ENCODE measurements at regions not wholly inside any gene's neighbourhood (a gene's known extent, or its start where the extent isn't known, plus 50 kb on each side); places are given as distances from the start of the nearest gene placed in this dataset.
"Not testable (repeated sequence)": the region's sequence is repeated elsewhere in the genome, so short reads cannot be mapped to it uniquely, and the experiment has no call there.

- DNase-seq (ENCODE audit: low read depth, low spot score): no peak
These were observed 90.8 kb upstream of the USP29 start for GRCh38 chr19:57028804-57029525.

DNA sequence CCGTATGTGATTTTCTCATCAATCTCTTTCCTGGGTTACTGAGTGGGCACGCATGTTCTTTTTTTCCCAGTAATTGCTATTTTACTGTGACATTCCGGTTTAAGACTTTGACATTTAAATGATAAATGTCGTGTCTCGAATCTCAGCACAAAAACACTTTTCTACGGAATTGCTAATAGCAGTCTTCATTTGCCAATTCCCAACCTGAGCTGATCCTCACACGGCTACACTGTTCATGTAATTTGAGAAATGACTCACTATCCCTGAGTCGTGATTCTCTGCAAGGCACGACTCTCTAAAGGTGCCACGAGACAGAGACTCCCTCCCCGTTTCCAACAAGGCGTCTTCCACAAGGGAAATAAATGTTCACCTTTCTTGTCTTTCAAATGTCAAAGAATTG is 88.7 kb upstream of the USP29 start:
- no peak for DNase-seq (ENCODE audit: low read depth, low spot score)

GRCh38 chr19:57033576-57033975 is 86.2 kb upstream of the USP29 start:
- DNase-seq (ENCODE audit: low read depth, low spot score): no peak

GRCh38 chr19:57034544-57034943 is 85.2 kb upstream of the USP29 start:
- DNase-seq (ENCODE audit: low read depth, low spot score): no peak

DNA sequence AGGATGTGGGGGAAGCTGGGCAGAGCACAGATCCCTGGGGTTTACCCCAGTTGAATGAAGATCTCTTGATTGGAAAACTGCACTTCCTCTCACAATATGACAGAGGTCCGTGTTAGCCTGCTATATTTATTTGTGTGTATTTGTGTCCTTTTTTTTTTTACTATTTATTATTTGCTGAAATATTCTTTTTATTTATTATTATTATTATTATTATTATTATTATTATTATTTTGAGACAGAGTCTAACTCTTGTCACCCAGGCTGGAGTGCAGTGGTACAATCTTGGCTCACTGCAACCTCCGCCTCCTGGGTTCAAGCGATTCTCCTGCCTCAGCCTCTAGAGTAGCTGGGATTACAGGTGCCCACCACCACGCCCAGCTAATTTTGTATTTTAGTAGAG is 84.0 kb upstream of the USP29 start:
- DNase-seq (ENCODE audit: low read depth, low spot score): not testable (repeated sequence)

DNA sequence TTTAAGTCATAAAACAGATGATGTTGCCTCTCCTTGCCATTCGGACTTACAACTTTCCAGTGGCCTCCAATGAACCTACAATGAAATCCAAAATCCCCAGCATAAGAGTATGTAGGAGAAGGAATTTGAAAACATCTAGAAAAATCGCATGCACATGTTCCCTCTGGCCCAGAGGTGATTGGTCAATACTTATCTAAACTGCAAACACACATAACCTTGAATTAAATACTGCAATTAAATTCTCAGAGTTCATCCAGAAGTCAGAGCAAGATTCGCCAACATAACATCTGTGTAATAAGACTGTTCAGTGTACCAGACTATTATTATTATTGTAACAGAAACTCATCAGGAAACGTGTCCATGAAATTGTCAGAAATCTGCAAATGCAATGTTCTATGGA is 82.2 kb upstream of the USP29 start:
- no peak for DNase-seq (ENCODE audit: low read depth, low spot score)

DNA sequence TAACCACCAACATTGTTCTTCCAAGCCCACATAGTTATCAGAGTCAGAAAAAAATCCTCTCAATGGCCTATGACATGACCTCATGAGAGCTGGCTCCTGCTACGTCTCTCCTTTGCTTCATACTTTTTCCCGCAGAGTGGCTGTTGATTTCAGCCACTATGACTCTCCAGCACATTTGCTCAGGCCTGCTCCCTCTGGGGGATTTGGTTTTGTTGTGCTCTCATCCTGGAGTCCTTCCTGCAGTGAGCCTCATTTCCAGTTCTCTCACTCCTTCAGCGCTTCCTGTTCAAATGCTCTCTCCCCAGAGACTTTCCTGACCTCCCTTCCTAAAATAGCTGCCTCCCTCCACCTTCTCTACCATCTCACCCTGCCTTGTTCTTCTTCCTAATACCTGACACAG is 72.0 kb upstream of the USP29 start:
- DNase-seq (ENCODE audit: low read depth, low spot score): no peak

DNA sequence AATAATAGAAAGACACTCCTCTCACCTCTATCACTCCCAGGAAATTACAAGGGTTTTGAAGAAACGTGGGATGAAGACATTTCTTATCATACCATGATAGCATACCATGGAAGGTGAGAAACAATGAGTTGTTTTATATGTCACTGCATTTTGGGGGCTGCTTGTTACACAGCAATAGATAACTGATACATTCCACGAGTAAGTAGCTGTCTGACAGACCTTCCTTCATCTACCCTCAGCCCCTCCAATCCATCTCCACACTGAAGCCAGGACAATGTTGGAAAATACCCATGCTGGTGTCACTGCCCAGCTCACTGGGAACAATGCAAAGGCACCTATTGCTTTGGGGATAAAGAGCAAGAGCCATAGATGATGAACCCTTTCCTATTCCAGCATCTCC is 68.9 kb upstream of the USP29 start:
- DNase-seq (ENCODE audit: low read depth, low spot score): no peak

GRCh38 chr19:57052081-57052480 is 67.7 kb upstream of the USP29 start:
- no peak for DNase-seq (ENCODE audit: low read depth, low spot score)

DNA sequence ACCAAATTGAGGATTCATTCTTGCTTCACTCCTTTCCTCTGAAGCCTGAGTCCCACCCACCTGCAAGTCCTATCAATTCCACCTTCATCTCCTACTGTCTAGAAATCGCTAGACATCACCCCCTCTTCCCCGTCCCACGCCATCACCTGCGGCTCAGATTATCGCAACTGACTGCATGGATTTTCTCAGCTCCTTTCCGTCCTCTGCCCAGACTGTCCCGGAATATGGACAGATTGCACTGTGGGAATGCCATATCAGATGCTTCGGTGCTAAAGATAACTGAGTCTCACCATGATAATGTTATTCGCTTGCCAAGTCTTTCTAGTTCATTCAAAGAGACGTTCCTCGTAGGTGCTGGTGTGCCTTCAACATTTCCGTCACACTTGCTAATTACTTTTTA is 66.4 kb upstream of the USP29 start:
- no peak for DNase-seq (ENCODE audit: low read depth, low spot score)

DNA sequence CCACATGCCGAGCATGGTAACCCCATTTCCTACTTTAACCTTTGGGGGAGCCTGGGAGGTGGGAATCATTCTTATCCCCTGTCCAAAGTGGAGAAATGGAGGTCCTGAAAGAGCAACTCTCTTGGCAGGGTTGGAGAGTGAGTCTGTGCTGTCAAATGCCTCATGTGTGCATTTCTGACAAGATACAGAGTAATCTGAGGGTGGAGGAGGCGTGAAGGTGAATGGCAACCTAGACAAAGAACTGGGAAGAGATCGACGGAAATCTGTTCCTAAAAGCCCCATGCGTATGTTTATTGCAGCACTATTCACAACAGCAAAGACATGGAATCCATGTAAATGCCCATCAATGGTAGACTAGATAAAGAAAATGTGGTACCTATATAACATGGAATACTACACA is 63.8 kb upstream of the USP29 start:
- no peak for DNase-seq (ENCODE audit: low read depth, low spot score)

GRCh38 chr19:57057036-57057686 is 62.6 kb upstream of the USP29 start:
- DNase-seq (ENCODE audit: low read depth, low spot score): no peak

DNA sequence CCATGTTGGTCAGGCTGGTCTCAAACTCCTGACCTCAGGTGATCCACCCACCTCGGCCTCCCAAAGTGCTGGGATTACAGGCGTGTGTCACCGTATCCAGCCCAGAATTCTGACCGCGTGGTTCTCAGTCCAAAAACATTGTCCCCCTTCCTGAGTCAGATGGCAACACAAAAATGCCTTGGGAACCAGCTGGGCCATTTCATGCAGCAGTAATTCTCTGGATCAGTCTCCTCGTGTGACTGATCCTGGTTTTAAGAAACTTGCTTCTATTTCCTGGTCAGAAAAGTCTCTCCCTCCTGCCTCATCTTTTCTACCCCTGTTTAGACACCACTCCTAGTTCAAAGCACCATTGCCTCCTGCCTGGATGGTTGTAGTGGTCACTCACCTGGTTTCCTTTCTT is 60.9 kb upstream of the USP29 start:
- DNase-seq (ENCODE audit: low read depth, low spot score): no peak

DNA sequence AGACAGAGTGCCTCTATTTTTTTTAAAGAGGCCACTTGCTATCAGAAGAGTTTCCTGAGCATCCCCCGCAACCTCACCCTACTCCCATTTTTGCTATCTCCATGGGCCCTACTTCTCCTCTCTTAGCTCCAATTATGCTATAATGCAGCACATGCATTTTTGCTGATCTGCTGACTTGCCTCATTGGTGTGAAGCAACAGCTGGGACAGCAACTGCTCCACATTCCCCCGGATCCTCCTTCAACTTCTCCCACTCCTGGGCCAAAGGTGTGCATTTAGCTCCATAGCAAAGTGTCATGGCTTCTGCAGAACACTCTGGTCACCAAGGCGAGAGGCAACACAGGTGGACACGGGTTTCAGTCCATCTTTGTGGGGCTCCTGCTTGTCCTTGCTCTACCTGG is 56.7 kb upstream of the USP29 start:
- DNase-seq (ENCODE audit: low read depth, low spot score): no peak

DNA sequence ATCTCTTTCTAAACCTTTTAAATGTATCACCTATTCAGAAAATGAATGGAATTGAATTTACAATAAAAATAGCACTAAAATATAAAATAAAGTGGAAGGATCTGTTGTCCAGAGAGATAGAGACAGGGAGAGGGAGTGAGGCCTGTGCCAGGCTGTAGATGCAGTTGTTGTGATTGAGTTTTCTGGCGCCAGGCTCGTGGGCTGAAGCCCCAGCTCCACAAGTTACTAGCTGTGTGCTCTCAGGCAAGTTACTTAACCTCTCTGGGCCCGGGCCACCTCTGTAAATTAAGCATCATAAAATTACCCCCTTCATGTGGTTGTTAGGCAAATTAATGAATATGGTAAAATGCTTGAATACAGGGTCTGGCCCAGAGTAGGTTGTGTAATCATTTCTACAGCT is 52.3 kb upstream of the USP29 start:
- no peak for DNase-seq (ENCODE audit: low read depth, low spot score)

GRCh38 chr19:57068311-57068710 is 51.5 kb upstream of the USP29 start:
- DNase-seq (ENCODE audit: low read depth, low spot score): no peak

DNA sequence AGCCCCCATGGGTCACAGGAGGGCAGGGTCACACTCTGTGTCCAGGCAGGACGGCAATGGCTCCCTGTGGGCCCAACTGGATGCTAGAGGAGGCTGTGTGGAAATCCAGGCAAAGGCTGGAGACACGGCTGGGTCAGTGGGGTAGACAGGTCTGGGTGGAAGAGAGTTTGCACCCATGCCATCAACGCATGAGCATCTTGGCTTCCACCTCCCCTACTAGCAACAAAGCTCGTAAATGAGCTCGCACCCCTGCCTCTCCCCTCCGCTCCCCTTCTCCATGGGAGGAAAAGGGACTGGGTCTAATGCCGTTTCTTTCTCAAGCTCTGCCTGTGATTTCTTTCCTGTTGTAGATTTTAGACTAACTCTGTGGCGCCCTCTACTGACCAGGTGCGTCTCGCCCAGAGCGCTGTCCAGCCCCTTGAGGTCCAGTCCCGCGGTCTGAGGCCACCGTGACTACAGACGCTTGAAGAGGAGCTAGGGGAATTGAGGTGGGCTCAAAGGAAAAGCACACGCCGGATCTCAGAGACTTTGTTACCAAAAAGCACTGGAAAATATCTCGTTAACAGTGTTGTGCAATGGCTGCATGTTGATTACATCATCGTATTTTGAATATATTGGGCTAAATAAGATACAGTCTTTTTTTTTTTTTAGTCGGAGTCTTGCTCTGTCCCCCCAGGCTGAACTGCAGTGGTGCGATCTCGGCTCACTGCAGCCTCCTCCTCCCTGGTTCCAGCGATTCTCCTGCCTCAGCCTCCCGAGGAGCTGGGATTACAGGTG is 50.7 kb upstream of the USP29 start:
- DNase-seq (ENCODE audit: low read depth, low spot score): no peak

All from astrocyte of the hippocampus (primary cell).